GM23338 (cell line): ENCODE measurements at regions not wholly inside any gene's neighbourhood (a gene's known extent, or its start where the extent isn't known, plus 50 kb on each side); places are given as distances from the start of the nearest gene placed in this dataset.
A peak's percentile ranks its signal among the peaks of the same experiment; 100 is the strongest.

Experiments used
- CREB1 ChIP-seq: fragments of 250-450 bp; sonication (Bioruptor Pico); IDR thresholded peaks from 2 replicates; pipeline ENCODE4 v1.5.0; 2020; ENCODE audit warnings: low read depth, mild to moderate bottlenecking, moderate library complexity
- CTCF ChIP-seq, 2 experiments: fragments of 200-600 bp in 1 of 2; sonication (generic) in 1 of 2; conservative IDR thresholded peaks; 2 replicates each; pipeline versions ENCODE4 v1.5.1 to v1.6.1; 2016 to 2017; ENCODE audit warnings: antibody characterized with exemption in 2 of 2, low read depth in 2 of 2, mild to moderate bottlenecking in 2 of 2, moderate library complexity in 1 of 2
- ETS1 ChIP-seq: IDR thresholded peaks from 2 replicates; pipeline ENCODE4 v1.6.1; 2016; ENCODE audit warnings: antibody characterized with exemption
- EZH2 ChIP-seq: fragments of 200-600 bp; sonication (generic); IDR thresholded peaks from one replicate; pipeline ENCODE4 v1.8.0; 2017; ENCODE audit warnings: antibody characterized with exemption, mild to moderate bottlenecking, low read depth; ENCODE audit not compliant: unreplicated experiment
- EZH2phosphoT487 ChIP-seq: fragments of 200-600 bp; sonication (generic); IDR thresholded peaks from one replicate; pipeline ENCODE4 v1.8.1; 2018; ENCODE audit warnings: antibody characterized with exemption; ENCODE audit not compliant: unreplicated experiment
- JUNB ChIP-seq: IDR thresholded peaks from one replicate; pipeline ENCODE4 v1.6.1; 2016; ENCODE audit warnings: antibody characterized with exemption; ENCODE audit not compliant: unreplicated experiment
- NANOG ChIP-seq: IDR thresholded peaks from 2 replicates; pipeline ENCODE4 v1.6.1; 2016; ENCODE audit warnings: antibody characterized with exemption, borderline replicate concordance
- POLR2AphosphoS5 ChIP-seq: IDR thresholded peaks from 2 replicates; pipeline ENCODE4 v1.6.1; 2016; ENCODE audit warnings: antibody characterized with exemption, low read depth
- REST ChIP-seq: IDR thresholded peaks from one replicate; pipeline ENCODE4 v1.6.1; 2018; ENCODE audit warnings: antibody characterized with exemption; ENCODE audit not compliant: unreplicated experiment
- STAT1 ChIP-seq: IDR thresholded peaks from one replicate; pipeline ENCODE4 v1.6.1; 2016; ENCODE audit warnings: antibody characterized with exemption; ENCODE audit not compliant: unreplicated experiment
- ZNF331 ChIP-seq: fragments of 250-450 bp; sonication (Bioruptor Pico); IDR thresholded peaks from 2 replicates; pipeline ENCODE4 v1.5.0; 2020; ENCODE audit warnings: low read depth, mild to moderate bottlenecking, moderate library complexity
- ZNF462 ChIP-seq: fragments of 250-450 bp; sonication (Bioruptor Pico); IDR thresholded peaks from 2 replicates; pipeline ENCODE4 v1.5.0; 2020; ENCODE audit warnings: mild to moderate bottlenecking, moderate library complexity

- TF ChIP-seq CTCF (conservative IDR thresholded peaks at IDR 0.05; ENCODE audit: low read depth in 2 of 2) (peak; percentile 82 to 99), REST (no peak), POLR2AphosphoS5 (no peak), EZH2 (no peak), CREB1 (CRISPR knock-in tag) (no peak), ZNF331 (CRISPR knock-in tag) (no peak), ETS1 (no peak), EZH2phosphoT487 (no peak), JUNB (no peak), NANOG (no peak), STAT1 (no peak), ZNF462 (CRISPR knock-in tag) (no peak)
These were observed 322.7 kb upstream of the ZNF717 start for GRCh38 chr3:76107935-76108570.
